NOMO-1 (cell line): ENCODE measurements at regions not wholly inside any gene's neighbourhood (a gene's known extent, or its start where the extent isn't known, plus 50 kb on each side); places are given as distances from the start of the nearest gene placed in this dataset.

ENCODE experiments used
- DNase-seq, 2 experiments: peaks; one replicate each; lab custom pipeline; 2025; ENCODE audit not compliant: unreplicated experiment in 2 of 2; lab: John Stamatoyannopoulos, UW

GRCh38 chr4:116877069-116877468 is 208.3 kb downstream of the TRAM1L1 start:
- no peak for DNase-seq

GRCh38 chr4:116872941-116873340 is 212.4 kb downstream of the TRAM1L1 start:
- no peak for DNase-seq

- no peak for DNase-seq
These were observed 213.1 kb downstream of the TRAM1L1 start for GRCh38 chr4:116872308-116872707.

- DNase-seq: no peak
These were observed 214.7 kb downstream of the TRAM1L1 start for GRCh38 chr4:116870686-116871085.

GRCh38 chr4:116866106-116866505 is 219.3 kb downstream of the TRAM1L1 start:
- DNase-seq: no peak

GRCh38 chr4:116862592-116862991 is 222.8 kb downstream of the TRAM1L1 start:
- DNase-seq: no peak

GRCh38 chr4:116860891-116861290 is 224.5 kb downstream of the TRAM1L1 start:
- DNase-seq: no peak

- no peak for DNase-seq
These were observed 235.8 kb downstream of the TRAM1L1 start for GRCh38 chr4:116849620-116850019.

- DNase-seq: no peak
These were observed 237.8 kb downstream of the TRAM1L1 start for GRCh38 chr4:116847616-116848015.

GRCh38 chr4:116839826-116840225 is 245.6 kb downstream of the TRAM1L1 start:
- no peak for DNase-seq

GRCh38 chr4:116838609-116839008 is 246.8 kb downstream of the TRAM1L1 start:
- no peak for DNase-seq

- no peak for DNase-seq
These were observed 256.2 kb downstream of the TRAM1L1 start for GRCh38 chr4:116829187-116829586.

- DNase-seq: no peak
These were observed 261.2 kb downstream of the TRAM1L1 start for GRCh38 chr4:116824172-116824571.

- DNase-seq: no peak
These were observed 273.6 kb downstream of the TRAM1L1 start for GRCh38 chr4:116811730-116812129.

GRCh38 chr4:116796022-116796421 is 289.4 kb downstream of the TRAM1L1 start:
- no peak for DNase-seq

- no peak for DNase-seq
These were observed 296.7 kb downstream of the TRAM1L1 start for GRCh38 chr4:116788723-116789122.

- DNase-seq: no peak
These were observed 330.3 kb downstream of the TRAM1L1 start for GRCh38 chr4:116755051-116755450.

GRCh38 chr4:116752027-116752426 is 333.3 kb downstream of the TRAM1L1 start:
- DNase-seq: no peak

GRCh38 chr4:116736756-116737155 is 348.6 kb downstream of the TRAM1L1 start:
- DNase-seq: no peak

GRCh38 chr4:116734178-116734577 is 351.2 kb downstream of the TRAM1L1 start:
- DNase-seq: no peak

- no peak for DNase-seq
These were observed 352.0 kb downstream of the TRAM1L1 start for GRCh38 chr4:116733370-116733769.

GRCh38 chr4:116726523-116726922 is 358.9 kb downstream of the TRAM1L1 start:
- DNase-seq: no peak

GRCh38 chr4:116724249-116724648 is 361.1 kb downstream of the TRAM1L1 start:
- DNase-seq: no peak

GRCh38 chr4:116705466-116705865 is 379.9 kb downstream of the TRAM1L1 start:
- DNase-seq: no peak
